Medulla oblongata (tissue), 1 donor: ENCODE measurements at regions not wholly inside any gene's neighbourhood (a gene's known extent, or its start where the extent isn't known, plus 50 kb on each side); places are given as distances from the start of the nearest gene placed in this dataset.
"Not testable (repeated sequence)": the region's sequence is repeated elsewhere in the genome, so short reads cannot be mapped to it uniquely, and the experiment has no call there.

Source experiments
- DNase-seq: peaks from one replicate; pipeline ENCODE4 v3.0.0-alpha.2; 2015; ENCODE audit errors: extremely low spot score

- no peak for DNase-seq
These were observed 911.3 kb downstream of the LRFN5 start for GRCh38 chr14:42517806-42518500.

DNA sequence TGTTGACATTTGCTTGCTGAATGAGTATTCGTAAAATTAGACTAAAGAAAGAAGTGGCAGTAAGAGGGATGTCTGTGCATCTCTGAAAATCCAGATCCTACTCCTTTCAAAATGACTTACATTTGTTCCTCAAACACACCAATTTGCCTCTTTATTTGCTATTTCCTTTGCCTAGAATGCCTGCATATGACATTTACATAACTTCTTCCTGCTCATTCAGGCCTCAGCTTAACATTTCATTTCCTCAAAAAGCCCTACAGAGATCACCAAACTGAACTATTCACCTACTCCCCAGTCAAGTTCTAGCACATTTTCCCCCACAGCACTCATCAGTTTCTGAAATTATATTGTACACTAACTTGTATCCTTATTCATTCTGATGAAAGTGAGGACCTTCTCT lies 907.2 kb downstream of the LRFN5 start:
- no peak for DNase-seq

DNA sequence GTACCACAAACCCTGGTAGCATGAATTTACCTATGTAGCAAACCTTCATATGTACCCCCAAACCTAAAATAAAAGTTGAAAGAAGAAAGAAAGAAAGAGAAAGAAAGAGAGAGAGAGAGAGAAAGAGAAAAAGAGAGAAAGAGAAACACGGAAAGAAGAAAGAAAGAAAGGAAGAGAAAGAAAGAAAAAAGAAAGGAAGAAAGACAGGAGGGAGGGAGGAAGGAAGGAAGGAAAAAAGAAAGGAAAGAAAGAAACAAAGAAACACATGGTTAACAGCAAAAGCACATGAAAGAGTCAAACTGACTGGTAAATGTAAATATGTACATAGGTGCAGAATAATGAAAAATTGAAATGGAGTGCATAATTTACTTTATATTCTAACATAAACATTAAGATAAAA lies 903.4 kb downstream of the LRFN5 start:
- DNase-seq: no peak

- DNase-seq: no peak
These were observed 901.7 kb downstream of the LRFN5 start for GRCh38 chr14:42508209-42508946.

GRCh38 chr14:42504433-42504832 lies 897.8 kb downstream of the LRFN5 start:
- no peak for DNase-seq

- DNase-seq: no peak
These were observed 892.5 kb downstream of the LRFN5 start for GRCh38 chr14:42499137-42499536.

- DNase-seq: no peak
These were observed 883.9 kb downstream of the LRFN5 start for GRCh38 chr14:42490536-42490935.

DNA sequence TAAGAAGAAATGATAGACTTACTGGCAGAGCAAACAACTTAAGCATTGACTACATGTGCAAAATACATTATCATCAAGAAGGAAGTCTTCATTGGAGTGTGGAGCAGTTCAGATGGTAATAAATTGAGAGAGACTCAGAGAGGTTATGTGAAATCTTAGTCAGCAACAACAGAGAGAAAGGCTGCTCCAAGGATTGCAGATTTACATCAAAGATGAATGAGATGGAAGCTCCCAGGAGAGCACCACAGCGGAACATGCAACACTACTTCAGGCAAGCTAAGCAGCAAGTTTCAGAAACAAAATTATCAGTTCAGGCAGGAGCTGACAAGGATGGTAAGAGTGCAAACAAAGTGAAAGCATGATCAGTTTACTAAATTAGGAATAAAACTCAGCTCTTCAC lies 882.3 kb downstream of the LRFN5 start:
- DNase-seq: no peak

- not testable (repeated sequence) for DNase-seq
These were observed 875.8 kb downstream of the LRFN5 start for GRCh38 chr14:42482345-42482971.

GRCh38 chr14:42481714-42482113 lies 875.0 kb downstream of the LRFN5 start:
- DNase-seq: not testable (repeated sequence)

DNA sequence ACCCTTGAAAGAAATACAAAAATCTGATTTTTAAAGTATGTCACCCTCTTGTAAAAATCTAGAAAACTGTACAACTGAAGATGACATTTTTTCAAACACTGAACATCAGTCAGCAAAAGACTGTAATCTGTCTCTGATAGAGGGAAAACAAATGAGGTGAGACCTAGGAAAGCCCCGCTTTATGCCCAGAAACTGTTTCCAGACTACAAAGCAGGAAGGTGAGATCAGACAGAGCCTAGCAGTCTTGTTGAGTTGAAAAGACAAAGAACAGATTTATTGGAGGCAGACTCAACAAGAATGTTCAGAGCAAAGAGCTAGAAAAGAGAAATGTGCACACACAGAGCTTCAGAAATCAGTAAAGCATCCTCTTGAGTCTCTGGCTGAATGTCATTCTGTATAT lies 873.6 kb downstream of the LRFN5 start:
- DNase-seq: no peak

- DNase-seq: no peak
These were observed 868.6 kb downstream of the LRFN5 start for GRCh38 chr14:42475289-42475688.

DNA sequence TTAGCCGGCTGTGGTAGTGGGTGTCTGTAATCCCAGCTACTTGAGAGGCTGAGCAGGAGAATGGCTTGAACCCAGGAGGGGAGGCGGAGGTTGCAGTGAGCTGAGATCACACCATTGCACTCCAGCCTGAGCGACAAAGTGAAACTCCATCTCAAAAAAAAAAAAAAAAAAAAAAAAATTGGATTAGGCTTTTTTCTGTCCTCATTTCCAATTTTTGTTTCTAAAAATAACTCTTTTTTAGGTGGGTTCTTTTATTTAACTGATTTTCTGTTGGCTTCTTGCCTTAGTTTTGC lies 863.7 kb downstream of the LRFN5 start:
- no peak for DNase-seq

GRCh38 chr14:42469637-42470426 lies 863.2 kb downstream of the LRFN5 start:
- DNase-seq: no peak

DNA sequence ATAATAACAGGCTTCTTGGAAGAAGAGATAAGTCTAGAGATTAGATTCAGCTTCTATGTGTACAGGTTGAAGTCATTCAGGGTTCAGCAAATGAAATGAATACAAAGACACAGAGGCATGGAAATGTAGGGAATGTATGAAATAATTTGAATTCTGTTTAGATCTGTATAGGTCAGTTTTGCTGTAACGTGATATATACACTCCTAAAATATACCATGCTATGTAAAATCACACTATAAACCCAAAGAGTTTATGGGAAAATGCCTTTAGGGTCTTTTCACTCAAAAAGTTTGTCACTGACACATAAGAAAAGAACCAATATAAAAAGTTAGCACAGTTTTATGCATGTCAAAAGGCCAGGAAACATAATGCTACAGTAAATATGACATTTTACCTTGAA lies 854.0 kb downstream of the LRFN5 start:
- no peak for DNase-seq

DNA sequence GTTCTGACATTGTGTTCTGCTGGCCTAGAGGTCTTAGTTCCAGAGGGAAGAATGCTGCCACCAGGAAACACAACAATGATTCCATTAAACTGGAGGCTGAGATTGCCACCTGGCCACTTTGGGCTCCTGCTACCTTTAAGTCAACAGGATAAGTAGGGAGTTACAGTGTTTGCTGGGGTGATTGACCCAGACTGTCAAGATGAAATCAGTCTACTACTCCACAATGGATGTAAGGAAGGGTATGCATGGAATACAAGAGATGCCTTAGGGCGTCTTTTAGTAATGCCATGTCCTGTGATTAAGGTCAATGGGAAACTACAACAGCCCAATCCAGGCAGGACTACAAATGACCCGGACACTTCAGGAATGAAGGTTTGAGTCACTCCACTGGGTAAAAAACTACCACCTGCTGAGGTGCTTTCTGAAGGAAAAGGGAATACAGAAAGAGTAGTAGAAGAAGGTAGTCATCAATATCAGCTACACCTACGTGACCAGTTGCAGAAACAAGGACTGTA lies 852.6 kb downstream of the LRFN5 start:
- DNase-seq: no peak

GRCh38 chr14:42441615-42442014 lies 834.9 kb downstream of the LRFN5 start:
- no peak for DNase-seq

DNA sequence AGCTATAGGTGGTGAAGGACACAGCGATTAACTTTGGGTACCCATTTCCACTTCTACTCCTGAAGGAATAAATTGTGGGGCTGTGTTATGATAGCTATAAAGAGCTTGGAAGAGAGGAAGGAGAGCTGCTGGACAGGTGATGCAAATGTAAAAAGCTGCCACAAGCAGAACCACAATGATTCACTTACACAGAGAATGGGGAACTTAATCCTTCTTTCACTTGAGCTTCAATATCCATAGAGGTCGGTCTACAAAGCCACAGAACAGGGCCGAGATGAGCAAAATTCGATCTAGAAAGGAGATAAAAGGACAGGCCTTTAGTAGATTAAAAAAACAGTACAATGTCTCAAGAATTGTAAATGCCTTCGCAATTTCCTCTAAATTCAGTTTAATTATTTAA lies 831.1 kb downstream of the LRFN5 start:
- DNase-seq: no peak

- no peak for DNase-seq
These were observed 822.7 kb downstream of the LRFN5 start for GRCh38 chr14:42429401-42429800.

GRCh38 chr14:42428996-42429395 lies 822.3 kb downstream of the LRFN5 start:
- no peak for DNase-seq

GRCh38 chr14:42424501-42424900 lies 817.8 kb downstream of the LRFN5 start:
- DNase-seq: no peak

- no peak for DNase-seq
These were observed 814.9 kb downstream of the LRFN5 start for GRCh38 chr14:42421377-42422078.
